H1 (cell line): ENCODE measurements at regions not wholly inside any gene's neighbourhood (a gene's known extent, or its start where the extent isn't known, plus 50 kb on each side); places are given as distances from the start of the nearest gene placed in this dataset.

Experiments used
- CTCF ChIA-PET: fragments of 300-600 bp; sonication (Branson Sonifier 250); formaldehyde crosslinking; loops from one replicate; lab custom pipeline; 2021; ENCODE audit not compliant: partially characterized antibody; lab: Charles Lee
- POLR2A ChIA-PET: fragments of 300-600 bp; sonication (Branson Sonifier 250); formaldehyde crosslinking; loops from one replicate; lab custom pipeline; 2021; ENCODE audit warnings: inconsistent platforms; ENCODE audit not compliant: partially characterized antibody; lab: Charles Lee
- DNase-seq, 2 experiments: peaks; one replicate each; pipeline versions ENCODE4 v3.0.0 to v3.0.0-alpha.2; 2010 to 2022; ENCODE audit warnings: low spot score in 2 of 2, low read depth in 1 of 2, mixed read lengths in 1 of 2
- FAIRE-seq: peaks from 2 replicates; lab custom pipeline; 2011; peaks lifted over from hg19 to GRCh38; lab: Jason Lieb, UNC
- H2AFZ ChIP-seq: 2 replicates; pipeline ENCODE4 v1.8.1; 2012; ENCODE audit warnings: low read length, inconsistent platforms
- H2AK5ac ChIP-seq: 2 replicates; pipeline ENCODE4 v1.6.1; 2013; ENCODE audit warnings: low read depth, low read length
- H2BK120ac ChIP-seq: replicated peaks from 2 replicates; pipeline ENCODE3; 2013; ENCODE audit warnings: low read depth, low read length, inconsistent platforms
- H2BK12ac ChIP-seq: 2 replicates; pipeline ENCODE4 v1.6.1; 2013; ENCODE audit warnings: low read depth, low read length
- H2BK15ac ChIP-seq: 2 replicates; pipeline ENCODE4 v1.6.1; 2013; ENCODE audit warnings: low read length
- H2BK20ac ChIP-seq: 2 replicates; pipeline ENCODE4 v1.6.1; 2013; ENCODE audit warnings: low read length
- H2BK5ac ChIP-seq: 2 replicates; pipeline ENCODE4 v1.6.1; 2013; ENCODE audit warnings: low read depth, low read length
- H3K14ac ChIP-seq: 2 replicates; pipeline ENCODE4 v1.6.1; 2013; ENCODE audit warnings: inconsistent platforms; ENCODE audit not compliant: insufficient read length
- H3K18ac ChIP-seq: 2 replicates; pipeline ENCODE4 v1.6.1; 2013; ENCODE audit warnings: low read length; ENCODE audit errors: extremely low read depth
- H3K23ac ChIP-seq: 2 replicates; pipeline ENCODE4 v1.6.1; 2013; ENCODE audit warnings: inconsistent platforms; ENCODE audit not compliant: insufficient read length
- H3K23me2 ChIP-seq: 2 replicates; pipeline ENCODE4 v1.6.1; 2013; ENCODE audit warnings: low read depth, low read length
- H3K27ac ChIP-seq: 2 replicates; pipeline ENCODE4 v1.6.1; 2011; ENCODE audit warnings: low read depth, low read length, inconsistent platforms
- H3K27me3 ChIP-seq, 4 experiments: replicated peaks in 1 of 4; 1 replicate in 1 of 4; 2 replicates in 3 of 4; pipeline versions ENCODE4 v1.6.1 to v1.8.1; 2011 to 2013; ENCODE audit warnings: low read length in 3 of 4, mild to moderate bottlenecking in 3 of 4, inconsistent platforms in 2 of 4, mixed read lengths in 2 of 4, moderate library complexity in 1 of 4; ENCODE audit not compliant: control insufficient read depth in 3 of 4, insufficient read depth in 3 of 4; ENCODE audit errors: extremely low read depth in 1 of 4
- H3K36me3 ChIP-seq, 4 experiments: 2 replicates each; pipeline versions ENCODE4 v1.6.1 to v1.8.1; 2011 to 2013; ENCODE audit warnings: mild to moderate bottlenecking in 4 of 4, low read length in 3 of 4, moderate library complexity in 2 of 4, control low read depth in 1 of 4, inconsistent platforms in 1 of 4; ENCODE audit not compliant: insufficient read depth in 4 of 4, control insufficient read depth in 2 of 4
- H3K4ac ChIP-seq: replicated peaks from 2 replicates; pipeline ENCODE3; 2013; ENCODE audit warnings: low read length, low read depth, mixed read lengths, inconsistent platforms; ENCODE audit not compliant: insufficient read length
- H3K4me1 ChIP-seq, 4 experiments: replicated peaks in 1 of 4; 1 replicate in 1 of 4; 2 replicates in 3 of 4; pipeline versions ENCODE4 v1.6.1 to v1.8.1; 2011 to 2013; ENCODE audit warnings: low read length in 3 of 4, inconsistent platforms in 2 of 4, mixed read lengths in 1 of 4; ENCODE audit not compliant: insufficient read depth in 4 of 4, control insufficient read depth in 3 of 4
- H3K4me2 ChIP-seq, 2 experiments: 2 replicates each; pipeline versions ENCODE4 v1.6.1 to v1.8.1; 2011 to 2013; ENCODE audit warnings: low read depth in 2 of 2, low read length in 2 of 2, control low read depth in 1 of 2, inconsistent platforms in 1 of 2, mild to moderate bottlenecking in 1 of 2; ENCODE audit not compliant: insufficient read depth in 1 of 2
- H3K4me3 ChIP-seq, 4 experiments: fragments of 200-600, 300-600 bp in 1 of 4; sonication (generic), shearing (Covaris generic), sonication (Bioruptor Twin) in 1 of 4; 2 replicates each; pipeline versions ENCODE4 v1.5.1 to v1.8.1; 2011 to 2016; ENCODE audit warnings: low read length in 4 of 4, low read depth in 3 of 4, control low read depth in 2 of 4, inconsistent platforms in 2 of 4, mild to moderate bottlenecking in 2 of 4, mixed read lengths in 1 of 4, moderate library complexity in 1 of 4; ENCODE audit not compliant: insufficient read depth in 2 of 4; ENCODE audit errors: extremely low read depth in 1 of 4
- H3K56ac ChIP-seq: replicated peaks from 2 replicates; pipeline ENCODE3; 2013; ENCODE audit warnings: low read depth, mild to moderate bottlenecking, mixed read lengths, low read length, inconsistent platforms; ENCODE audit not compliant: insufficient read length
- H3K79me1 ChIP-seq: 2 replicates; pipeline ENCODE4 v1.6.1; 2013; ENCODE audit warnings: low read depth, low read length, control low read depth
- H3K79me2 ChIP-seq, 2 experiments: 2 replicates each; pipeline versions ENCODE4 v1.6.1 to v1.8.1; 2012 to 2013; ENCODE audit warnings: low read length in 2 of 2, mild to moderate bottlenecking in 2 of 2, inconsistent platforms in 1 of 2; ENCODE audit not compliant: insufficient read depth in 2 of 2, control insufficient read depth in 1 of 2
- H3K9ac ChIP-seq, 4 experiments: replicated peaks in 1 of 4; 1 replicate in 1 of 4; 2 replicates in 3 of 4; pipeline versions ENCODE4 v1.6.1 to v1.8.1; 2011 to 2013; ENCODE audit warnings: low read depth in 3 of 4, low read length in 3 of 4, control low read depth in 2 of 4, mild to moderate bottlenecking in 2 of 4, moderate library complexity in 2 of 4, inconsistent platforms in 1 of 4; ENCODE audit errors: extremely low read depth in 1 of 4
- H3K9me3 ChIP-seq, 2 experiments: 2 replicates each; pipeline versions ENCODE4 v1.6.1 to v1.8.1; 2012 to 2013; ENCODE audit warnings: mild to moderate bottlenecking in 2 of 2, moderate library complexity in 2 of 2, control low read depth in 1 of 2, inconsistent platforms in 1 of 2, low read depth in 1 of 2, low read length in 1 of 2, mixed read lengths in 1 of 2; ENCODE audit not compliant: insufficient read depth in 2 of 2
- H4K20me1 ChIP-seq, 2 experiments: replicated peaks in 1 of 2; 2 replicates each; pipeline versions ENCODE3 to v1.8.1; 2011 to 2013; ENCODE audit warnings: inconsistent platforms in 2 of 2, low read length in 2 of 2, mild to moderate bottlenecking in 1 of 2; ENCODE audit not compliant: insufficient read depth in 2 of 2, control insufficient read depth in 1 of 2
- H4K5ac ChIP-seq: 2 replicates; pipeline ENCODE4 v1.6.1; 2013; ENCODE audit warnings: low read length, low read depth, mixed read lengths, inconsistent platforms; ENCODE audit not compliant: insufficient read length
- H4K8ac ChIP-seq: 2 replicates; pipeline ENCODE4 v1.8.0; 2013; ENCODE audit warnings: mild to moderate bottlenecking, moderate library complexity, low read length, inconsistent platforms; ENCODE audit not compliant: insufficient read depth; ENCODE audit errors: extremely low read depth
- H4K91ac ChIP-seq: replicated peaks from 2 replicates; pipeline ENCODE3; 2013; ENCODE audit warnings: low read length, mixed read lengths, inconsistent platforms; ENCODE audit not compliant: insufficient read length
- PHF8 ChIP-seq: fragments of 200-600 bp; sonication (generic); conservative IDR thresholded peaks from 2 replicates; pipeline ENCODE4 v1.7.1; 2012; ENCODE audit warnings: low read depth, mild to moderate bottlenecking, inconsistent platforms, low read length, moderate library complexity
- RAD21 ChIP-seq, 2 experiments: IDR thresholded peaks in 1 of 2; conservative IDR thresholded peaks in 1 of 2; 2 replicates each; pipeline ENCODE4 v1.6.1; 2011; ENCODE audit warnings: low read depth in 2 of 2, low read length in 2 of 2, improper control_type of control experiment in 1 of 2, inconsistent platforms in 1 of 2, mild to moderate bottlenecking in 1 of 2, moderate library complexity in 1 of 2
- SRF ChIP-seq: IDR thresholded peaks from 2 replicates; pipeline ENCODE4 v1.6.1; 2011; ENCODE audit warnings: mild to moderate bottlenecking, low read depth, low read length, moderate library complexity
- SUZ12 ChIP-seq: fragments of 200-600 bp; sonication (generic); IDR thresholded peaks from 2 replicates; pipeline ENCODE4 v1.6.1; 2012; ENCODE audit warnings: mild to moderate bottlenecking, inconsistent platforms, low read length, moderate library complexity, mixed read lengths
- TBP ChIP-seq: IDR thresholded peaks from 2 replicates; pipeline ENCODE4 v1.6.1; 2011; ENCODE audit warnings: low read depth, low read length, improper control_type of control experiment
- YY1 ChIP-seq: IDR thresholded peaks from 2 replicates; pipeline ENCODE4 v1.6.1; 2011; ENCODE audit warnings: low read depth, mild to moderate bottlenecking, low read length
- WGBS, 2 experiments: shearing (Covaris generic) in 1 of 2; methylation state at CpG; one replicate each; pipeline versions ENCODE4 v1.1.6 to v1.1.7; 2013 to 2015; ENCODE audit warnings: low lambda C conversion rate in 2 of 2, mixed read lengths in 2 of 2, inconsistent platforms in 1 of 2, low coverage in 1 of 2, missing lambda C conversion rate in 1 of 2; ENCODE audit not compliant: insufficient replicate concordance in 2 of 2, insufficient coverage in 1 of 2, insufficient read length in 1 of 2; ENCODE audit errors: extremely low coverage in 1 of 2, missing lambda C conversion rate in 1 of 2; 5-methylcytosine and 5-hydroxymethylcytosine counted together
- TF ChIP-seq, protein P1 (sequence below): IDR thresholded peaks from 2 replicates; pipeline ENCODE4 v1.6.1; 2012; ENCODE audit warnings: inconsistent platforms

DNA sequence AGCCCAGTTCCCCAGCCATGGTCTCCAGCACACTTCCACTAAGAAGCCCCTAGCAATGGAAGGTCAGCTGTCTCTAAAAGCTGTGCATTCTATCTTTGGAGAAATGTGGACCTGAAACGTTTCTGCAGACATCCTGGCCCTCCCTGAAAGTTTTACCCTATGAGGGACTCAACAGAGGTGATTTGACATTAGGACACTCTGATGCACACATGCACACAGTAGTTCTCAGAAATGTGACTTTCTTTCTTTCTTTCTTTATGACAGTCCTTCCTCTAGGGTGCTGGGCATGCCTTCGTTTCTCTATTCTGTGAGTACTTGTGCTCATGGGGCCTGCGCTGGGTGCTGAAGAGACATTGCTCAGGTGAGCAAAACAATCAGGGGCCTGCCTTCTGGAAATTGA, 857.3 kb downstream of the RNF144A start:
- TF ChIP-seq TBP (no peak), SRF (no peak), YY1 (no peak), PHF8 (no peak), SUZ12 (no peak), RAD21 (IDR thresholded peaks at IDR 0.05 in 1 of 2, conservative IDR thresholded peaks at IDR 0.05 in 1 of 2; ENCODE audit: low read depth in 2 of 2, low read length in 2 of 2) (no peak)
- TF ChIP-seq, protein P1, sequence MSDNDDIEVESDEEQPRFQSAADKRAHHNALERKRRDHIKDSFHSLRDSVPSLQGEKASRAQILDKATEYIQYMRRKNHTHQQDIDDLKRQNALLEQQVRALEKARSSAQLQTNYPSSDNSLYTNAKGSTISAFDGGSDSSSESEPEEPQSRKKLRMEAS, result no peak
- Histone ChIP-seq H3K27me3 (no peaks in the 10 kb centered on the region), H3K4me1 (peaks cover 2 to 5% (median 3%) of the 10 kb centered on the region in 4 experiments; a peak in 5 of 7 replicates), H4K91ac (no peak overlapping the region), H3K36me3 (no peaks in the 10 kb centered on the region), H3K14ac (no peak overlapping the region), H2BK15ac (no peak overlapping the region; the same call in 1 of the 2 replicates), H3K9ac (no peak overlapping the region), H4K20me1 (no peaks in the 10 kb centered on the region), H2BK120ac (no peak overlapping the region), H3K27ac (no peak overlapping the region), H3K9me3 (no peaks in the 10 kb centered on the region; a peak in 1 of 4 replicates), H4K5ac (no peak overlapping the region), H3K4me2 (no peak overlapping the region), H3K4me3 (no peak overlapping the region), H3K56ac (no peak overlapping the region), H3K23ac (no peak overlapping the region), H2BK12ac (no peak overlapping the region), H2BK5ac (no peak overlapping the region), H3K23me2 (no peaks in the 10 kb centered on the region), H4K8ac (no peak overlapping the region), H2AK5ac (no peak overlapping the region), H3K79me1 (no peaks in the 10 kb centered on the region), H3K18ac (no peak overlapping the region), H3K79me2 (no peaks in the 10 kb centered on the region), H2AFZ (no peak overlapping the region), H2BK20ac (no peak overlapping the region), H3K4ac (no peak overlapping the region)
- no peak for FAIRE-seq
- 93% methylated on average over 3 of the region's 3 CpGs; no CpG with 5 or more reads in 1 of the 2 experiments for WGBS, 2 experiments
- no peak for DNase-seq
- CTCF ChIA-PET, result no interaction called here
- POLR2A ChIA-PET, result no interaction called here
